HL-60 (cell line): ENCODE measurements at regions not wholly inside any gene's neighbourhood (a gene's known extent, or its start where the extent isn't known, plus 50 kb on each side); places are given as distances from the start of the nearest gene placed in this dataset.

Experiments used
- POLR2AphosphoS5 ChIP-seq: IDR thresholded peaks from 2 replicates; pipeline ENCODE4 v1.6.1; 2012; ENCODE audit warnings: low read depth
- TF ChIP-seq, protein P1 (sequence below): IDR thresholded peaks from 2 replicates; pipeline ENCODE4 v1.6.1; 2012; ENCODE audit warnings: low read depth; ENCODE audit not compliant: insufficient replicate concordance
- TF ChIP-seq, protein P2 (sequence below): IDR thresholded peaks from one replicate; pipeline ENCODE4 v1.5.1; 2011; ENCODE audit warnings: low read length, control low read depth, inconsistent platforms; ENCODE audit not compliant: insufficient read depth

DNA sequence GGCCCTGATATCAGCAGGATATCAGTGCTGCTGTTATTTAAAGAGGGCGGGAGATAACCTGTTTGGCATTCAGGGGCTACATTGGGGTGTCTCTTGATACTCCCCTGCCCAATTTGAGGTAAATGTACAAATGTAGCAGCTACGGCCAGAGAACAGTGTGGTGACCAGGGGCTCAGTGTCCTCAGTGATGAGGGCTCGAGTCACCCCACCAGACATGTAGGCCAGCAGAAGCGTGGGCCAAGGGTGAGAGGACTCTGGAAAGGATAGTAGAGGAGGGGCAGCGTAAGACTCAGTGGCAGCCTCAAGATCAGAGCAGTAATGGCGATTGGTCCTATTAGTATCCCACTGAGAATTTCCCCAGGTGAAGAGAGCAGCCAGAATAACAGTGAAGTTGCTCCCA lies 108.4 kb downstream of the XCL2 start:
- TF ChIP-seq, protein P1, sequence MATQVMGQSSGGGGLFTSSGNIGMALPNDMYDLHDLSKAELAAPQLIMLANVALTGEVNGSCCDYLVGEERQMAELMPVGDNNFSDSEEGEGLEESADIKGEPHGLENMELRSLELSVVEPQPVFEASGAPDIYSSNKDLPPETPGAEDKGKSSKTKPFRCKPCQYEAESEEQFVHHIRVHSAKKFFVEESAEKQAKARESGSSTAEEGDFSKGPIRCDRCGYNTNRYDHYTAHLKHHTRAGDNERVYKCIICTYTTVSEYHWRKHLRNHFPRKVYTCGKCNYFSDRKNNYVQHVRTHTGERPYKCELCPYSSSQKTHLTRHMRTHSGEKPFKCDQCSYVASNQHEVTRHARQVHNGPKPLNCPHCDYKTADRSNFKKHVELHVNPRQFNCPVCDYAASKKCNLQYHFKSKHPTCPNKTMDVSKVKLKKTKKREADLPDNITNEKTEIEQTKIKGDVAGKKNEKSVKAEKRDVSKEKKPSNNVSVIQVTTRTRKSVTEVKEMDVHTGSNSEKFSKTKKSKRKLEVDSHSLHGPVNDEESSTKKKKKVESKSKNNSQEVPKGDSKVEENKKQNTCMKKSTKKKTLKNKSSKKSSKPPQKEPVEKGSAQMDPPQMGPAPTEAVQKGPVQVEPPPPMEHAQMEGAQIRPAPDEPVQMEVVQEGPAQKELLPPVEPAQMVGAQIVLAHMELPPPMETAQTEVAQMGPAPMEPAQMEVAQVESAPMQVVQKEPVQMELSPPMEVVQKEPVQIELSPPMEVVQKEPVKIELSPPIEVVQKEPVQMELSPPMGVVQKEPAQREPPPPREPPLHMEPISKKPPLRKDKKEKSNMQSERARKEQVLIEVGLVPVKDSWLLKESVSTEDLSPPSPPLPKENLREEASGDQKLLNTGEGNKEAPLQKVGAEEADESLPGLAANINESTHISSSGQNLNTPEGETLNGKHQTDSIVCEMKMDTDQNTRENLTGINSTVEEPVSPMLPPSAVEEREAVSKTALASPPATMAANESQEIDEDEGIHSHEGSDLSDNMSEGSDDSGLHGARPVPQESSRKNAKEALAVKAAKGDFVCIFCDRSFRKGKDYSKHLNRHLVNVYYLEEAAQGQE: no peak
- TF ChIP-seq, protein P2, sequence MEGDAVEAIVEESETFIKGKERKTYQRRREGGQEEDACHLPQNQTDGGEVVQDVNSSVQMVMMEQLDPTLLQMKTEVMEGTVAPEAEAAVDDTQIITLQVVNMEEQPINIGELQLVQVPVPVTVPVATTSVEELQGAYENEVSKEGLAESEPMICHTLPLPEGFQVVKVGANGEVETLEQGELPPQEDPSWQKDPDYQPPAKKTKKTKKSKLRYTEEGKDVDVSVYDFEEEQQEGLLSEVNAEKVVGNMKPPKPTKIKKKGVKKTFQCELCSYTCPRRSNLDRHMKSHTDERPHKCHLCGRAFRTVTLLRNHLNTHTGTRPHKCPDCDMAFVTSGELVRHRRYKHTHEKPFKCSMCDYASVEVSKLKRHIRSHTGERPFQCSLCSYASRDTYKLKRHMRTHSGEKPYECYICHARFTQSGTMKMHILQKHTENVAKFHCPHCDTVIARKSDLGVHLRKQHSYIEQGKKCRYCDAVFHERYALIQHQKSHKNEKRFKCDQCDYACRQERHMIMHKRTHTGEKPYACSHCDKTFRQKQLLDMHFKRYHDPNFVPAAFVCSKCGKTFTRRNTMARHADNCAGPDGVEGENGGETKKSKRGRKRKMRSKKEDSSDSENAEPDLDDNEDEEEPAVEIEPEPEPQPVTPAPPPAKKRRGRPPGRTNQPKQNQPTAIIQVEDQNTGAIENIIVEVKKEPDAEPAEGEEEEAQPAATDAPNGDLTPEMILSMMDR: no peak
- no peak for TF ChIP-seq POLR2AphosphoS5
